WERI-Rb-1 (cell line): ENCODE measurements at regions not wholly inside any gene's neighbourhood (a gene's known extent, or its start where the extent isn't known, plus 50 kb on each side); places are given as distances from the start of the nearest gene placed in this dataset.

Experiments used
- DNase-seq: peaks from one replicate; pipeline ENCODE4 v3.0.0-alpha.2; 2020
- H3K27ac ChIP-seq: fragments of 250-450 bp; sonication (Bioruptor Pico); 2 replicates; pipeline ENCODE4 v1.5.1; 2020; ENCODE audit warnings: mild to moderate bottlenecking, moderate library complexity
- H3K27me3 ChIP-seq: fragments of 250-450 bp; sonication (Bioruptor Pico); 2 replicates; pipeline ENCODE4 v1.5.1; 2021; ENCODE audit warnings: mild to moderate bottlenecking, low read depth, moderate library complexity; ENCODE audit not compliant: insufficient read depth, severe bottlenecking
- H3K36me3 ChIP-seq: fragments of 250-450 bp; sonication (Bioruptor Pico); 2 replicates; pipeline ENCODE4 v1.5.1; 2020; ENCODE audit warnings: mild to moderate bottlenecking, moderate library complexity
- H3K4me3 ChIP-seq: 2 replicates; pipeline ENCODE4 v1.5.1; 2011; ENCODE audit warnings: low read depth, mild to moderate bottlenecking, control low read depth, low read length
- H3K9me3 ChIP-seq: fragments of 250-450 bp; sonication (Bioruptor Pico); 2 replicates; pipeline ENCODE4 v1.5.1; 2021; ENCODE audit warnings: mild to moderate bottlenecking, moderate library complexity; ENCODE audit not compliant: severe bottlenecking
- TF ChIP-seq, protein P1 (sequence below): IDR thresholded peaks from 2 replicates; pipeline ENCODE4 v1.5.1; 2011; ENCODE audit warnings: low read depth, mild to moderate bottlenecking, control low read depth, inconsistent platforms, low read length

DNA sequence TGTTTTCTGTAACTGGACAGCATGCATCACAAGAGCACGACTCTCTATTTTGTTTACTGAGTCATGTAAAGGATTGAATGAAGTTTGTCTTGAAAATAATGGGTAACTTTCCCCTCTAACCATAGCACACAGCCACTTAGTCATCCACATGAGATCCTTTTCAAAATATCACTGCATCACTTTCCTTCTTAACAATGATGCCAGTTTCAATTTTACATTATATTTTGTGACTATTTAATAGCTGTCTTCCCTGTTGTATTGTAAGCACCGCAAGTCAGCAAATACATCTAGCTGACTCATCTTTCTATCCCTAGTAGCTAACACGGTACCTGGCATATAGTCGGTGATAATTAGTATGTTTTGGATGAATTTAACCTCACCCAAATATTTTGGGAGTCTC lies 83.3 kb upstream of the PPM1H start:
- Histone ChIP-seq H3K27me3 (no peaks in the 10 kb centered on the region), H3K36me3 (no peaks in the 10 kb centered on the region), H3K27ac (no peak overlapping the region), H3K9me3 (no peaks in the 10 kb centered on the region), H3K4me3 (no peak overlapping the region)
- no peak for DNase-seq
- TF ChIP-seq, protein P1, sequence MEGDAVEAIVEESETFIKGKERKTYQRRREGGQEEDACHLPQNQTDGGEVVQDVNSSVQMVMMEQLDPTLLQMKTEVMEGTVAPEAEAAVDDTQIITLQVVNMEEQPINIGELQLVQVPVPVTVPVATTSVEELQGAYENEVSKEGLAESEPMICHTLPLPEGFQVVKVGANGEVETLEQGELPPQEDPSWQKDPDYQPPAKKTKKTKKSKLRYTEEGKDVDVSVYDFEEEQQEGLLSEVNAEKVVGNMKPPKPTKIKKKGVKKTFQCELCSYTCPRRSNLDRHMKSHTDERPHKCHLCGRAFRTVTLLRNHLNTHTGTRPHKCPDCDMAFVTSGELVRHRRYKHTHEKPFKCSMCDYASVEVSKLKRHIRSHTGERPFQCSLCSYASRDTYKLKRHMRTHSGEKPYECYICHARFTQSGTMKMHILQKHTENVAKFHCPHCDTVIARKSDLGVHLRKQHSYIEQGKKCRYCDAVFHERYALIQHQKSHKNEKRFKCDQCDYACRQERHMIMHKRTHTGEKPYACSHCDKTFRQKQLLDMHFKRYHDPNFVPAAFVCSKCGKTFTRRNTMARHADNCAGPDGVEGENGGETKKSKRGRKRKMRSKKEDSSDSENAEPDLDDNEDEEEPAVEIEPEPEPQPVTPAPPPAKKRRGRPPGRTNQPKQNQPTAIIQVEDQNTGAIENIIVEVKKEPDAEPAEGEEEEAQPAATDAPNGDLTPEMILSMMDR: no peak

DNA sequence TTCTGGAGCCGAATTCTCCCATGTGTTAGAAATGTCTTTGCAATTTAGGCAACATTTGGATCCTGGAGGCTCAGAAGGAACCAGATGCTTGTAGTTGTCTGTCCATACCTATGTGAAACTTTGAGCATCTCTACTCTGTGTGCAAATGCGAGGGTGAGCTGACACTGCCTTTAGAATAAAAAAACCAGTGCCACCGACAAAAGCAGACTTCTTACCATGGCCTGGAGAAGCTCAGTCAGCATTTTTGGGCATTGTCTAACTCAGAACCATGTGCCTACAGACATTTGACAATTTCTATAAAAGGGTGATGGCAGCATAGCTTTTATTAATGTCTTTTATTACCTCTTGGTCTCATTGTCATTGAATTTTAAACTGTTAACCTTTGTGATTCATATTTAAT lies 78.4 kb upstream of the PPM1H start:
- no peaks in the 10 kb centered on the region for H3K27me3 ChIP-seq
- no peak for DNase-seq

DNA sequence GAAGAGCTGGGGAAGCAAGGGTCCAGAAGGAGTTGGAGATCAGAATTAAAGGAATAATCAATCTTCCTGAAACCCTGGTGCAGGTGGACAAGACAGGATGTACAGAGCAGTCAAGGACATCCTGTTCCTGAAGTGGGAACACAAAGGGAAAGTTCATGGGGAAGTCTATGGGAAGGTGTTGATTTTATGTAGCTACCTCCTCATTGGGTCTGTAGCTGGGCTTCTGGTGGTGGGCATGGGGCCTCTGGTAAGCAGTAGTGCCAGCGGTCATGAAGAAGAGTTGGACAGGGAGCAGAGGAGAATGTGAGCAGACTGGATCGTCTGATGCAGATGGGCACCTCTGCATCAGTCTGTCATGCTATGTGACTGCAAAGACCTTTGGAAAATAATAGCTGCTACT lies 75.7 kb upstream of the PPM1H start:
- H3K27ac ChIP-seq: no peak overlapping the region
- no peak for DNase-seq
- H3K36me3 ChIP-seq: no peaks in the 10 kb centered on the region
- no peak overlapping the region for H3K4me3 ChIP-seq
- TF ChIP-seq, protein P1: no peak
- no peaks in the 10 kb centered on the region for H3K27me3 ChIP-seq
- no peaks in the 10 kb centered on the region for H3K9me3 ChIP-seq

More for the DNA sequence above, 78.4 kb upstream of the PPM1H start:
- TF ChIP-seq, protein P1: no peak
- Histone ChIP-seq H3K4me3 (no peak overlapping the region), H3K27ac (no peak overlapping the region), H3K36me3 (no peaks in the 10 kb centered on the region), H3K9me3 (no peaks in the 10 kb centered on the region)

DNA sequence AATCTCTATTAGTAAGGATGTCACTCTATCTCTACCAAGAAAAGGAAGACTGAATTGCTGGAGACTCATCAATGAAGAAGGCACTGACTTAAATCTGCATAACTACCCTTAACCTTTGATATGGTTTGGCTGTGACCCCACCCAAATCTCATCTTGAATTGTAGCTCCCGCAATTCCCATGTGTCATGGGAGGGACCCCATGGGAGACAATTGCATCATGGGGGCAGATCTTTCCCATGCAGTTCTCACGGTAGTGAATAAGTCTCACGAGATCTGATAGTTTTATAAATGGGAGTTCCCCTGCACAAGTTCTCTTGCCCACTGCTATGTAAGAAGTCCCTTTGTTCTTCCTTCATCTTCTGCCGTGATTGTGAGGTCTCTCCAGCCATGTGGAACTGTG lies 73.4 kb upstream of the PPM1H start:
- Histone ChIP-seq H3K36me3 (no peaks in the 10 kb centered on the region), H3K4me3 (no peak overlapping the region), H3K27me3 (no peaks in the 10 kb centered on the region), H3K9me3 (no peaks in the 10 kb centered on the region), H3K27ac (no peak overlapping the region)
- TF ChIP-seq, protein P1: no peak
- no peak for DNase-seq

DNA sequence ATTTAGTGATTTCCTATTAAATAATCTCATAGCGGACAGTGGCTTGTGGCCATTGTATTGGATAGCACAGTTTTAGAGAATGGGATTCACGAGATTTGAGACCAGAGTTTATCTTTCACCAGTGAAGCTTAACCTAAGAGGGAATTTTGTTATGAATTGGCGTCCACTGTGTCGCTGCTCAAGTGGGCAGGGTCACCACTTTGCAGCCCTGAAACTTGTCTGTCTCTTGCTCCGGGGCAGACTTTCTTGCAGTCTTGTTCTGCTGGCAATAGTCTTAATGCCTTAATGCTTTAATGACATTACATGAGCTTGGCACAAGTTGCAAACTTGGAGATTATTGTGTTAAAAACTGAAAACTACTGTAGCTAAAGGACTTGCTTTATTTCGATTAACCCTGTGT lies 72.8 kb upstream of the PPM1H start:
- TF ChIP-seq, protein P1: no peak
- H3K9me3 ChIP-seq: no peaks in the 10 kb centered on the region
- no peak overlapping the region for H3K4me3 ChIP-seq
- H3K36me3 ChIP-seq: no peaks in the 10 kb centered on the region
- H3K27ac ChIP-seq: no peak overlapping the region
- H3K27me3 ChIP-seq: no peaks in the 10 kb centered on the region
- no peak for DNase-seq

DNA sequence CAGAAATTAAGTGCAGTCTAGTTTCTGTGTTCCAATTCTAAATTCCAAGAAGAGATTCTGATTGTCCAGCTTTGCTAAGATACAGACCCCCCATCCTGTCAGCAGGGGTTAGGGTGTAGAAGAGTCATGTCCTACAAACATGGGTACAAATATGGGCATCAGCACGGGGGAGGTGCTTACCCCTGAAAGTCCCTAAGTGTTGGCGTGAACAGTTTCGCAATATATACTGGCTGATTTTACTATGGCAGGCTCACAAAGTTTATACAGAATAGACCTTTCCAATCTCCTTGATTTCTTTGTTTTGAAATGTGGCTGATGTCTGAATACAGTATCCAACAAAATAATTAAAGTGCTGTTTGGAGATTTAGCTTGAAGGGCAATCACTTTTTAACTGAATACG lies 71.6 kb upstream of the PPM1H start:
- TF ChIP-seq, protein P1: no peak
- Histone ChIP-seq H3K27ac (no peak overlapping the region), H3K36me3 (no peaks in the 10 kb centered on the region), H3K4me3 (no peak overlapping the region), H3K9me3 (no peaks in the 10 kb centered on the region), H3K27me3 (no peaks in the 10 kb centered on the region)
- no peak for DNase-seq
